H9 (cell line): ENCODE measurements at regions not wholly inside any gene's neighbourhood (a gene's known extent, or its start where the extent isn't known, plus 50 kb on each side); places are given as distances from the start of the nearest gene placed in this dataset.

ENCODE experiments used
- DNase-seq: peaks from one replicate; pipeline ENCODE4 v3.0.0-alpha.2; 2017
- H2AFZ ChIP-seq: one replicate; pipeline ENCODE4 v1.6.1; 2013; ENCODE audit warnings: mild to moderate bottlenecking, low read length, control low read depth, moderate library complexity
- H2AK5ac ChIP-seq: 2 replicates; pipeline ENCODE4 v1.6.1; 2013; ENCODE audit warnings: low read length, control low read depth, mixed read lengths; ENCODE audit not compliant: insufficient read length
- H2BK120ac ChIP-seq: one replicate; pipeline ENCODE4 v1.6.1; 2013; ENCODE audit warnings: low read depth, mild to moderate bottlenecking, low read length, control low read depth, inconsistent platforms; ENCODE audit not compliant: poor library complexity, severe bottlenecking
- H2BK12ac ChIP-seq: 2 replicates; pipeline ENCODE4 v1.6.1; 2013; ENCODE audit warnings: low read length, control low read depth, mixed read lengths, low read depth; ENCODE audit not compliant: insufficient read length
- H2BK15ac ChIP-seq: 2 replicates; pipeline ENCODE4 v1.6.1; 2013; ENCODE audit warnings: low read depth, low read length, control low read depth
- H2BK20ac ChIP-seq: one replicate; pipeline ENCODE4 v1.6.1; 2013; ENCODE audit warnings: low read depth, mild to moderate bottlenecking, low read length, control low read depth, inconsistent platforms; ENCODE audit not compliant: poor library complexity, severe bottlenecking
- H2BK5ac ChIP-seq: 2 replicates; pipeline ENCODE4 v1.6.1; 2013; ENCODE audit warnings: low read length, control low read depth, mixed read lengths; ENCODE audit not compliant: insufficient read length
- H3K14ac ChIP-seq: 2 replicates; pipeline ENCODE4 v1.6.1; 2013; ENCODE audit warnings: low read length, control low read depth; ENCODE audit not compliant: insufficient read depth
- H3K18ac ChIP-seq: 2 replicates; pipeline ENCODE4 v1.6.1; 2013; ENCODE audit warnings: low read depth, mild to moderate bottlenecking, mixed read lengths, low read length, control low read depth; ENCODE audit not compliant: insufficient read length
- H3K23ac ChIP-seq: 2 replicates; pipeline ENCODE4 v1.6.1; 2013; ENCODE audit warnings: low read length, control low read depth, mixed read lengths, low read depth; ENCODE audit not compliant: insufficient read length
- H3K23me2 ChIP-seq: 2 replicates; pipeline ENCODE4 v1.6.1; 2013; ENCODE audit warnings: low read depth, mild to moderate bottlenecking, mixed read lengths, low read length, control low read depth; ENCODE audit not compliant: insufficient read length, poor library complexity, severe bottlenecking
- H3K27ac ChIP-seq: 2 replicates; pipeline ENCODE4 v1.5.1; 2013; ENCODE audit warnings: low read length, control low read depth, mixed read lengths, low read depth; ENCODE audit not compliant: insufficient read length
- H3K27me3 ChIP-seq: 2 replicates; pipeline ENCODE4 v1.6.1; 2013; ENCODE audit warnings: low read length, control low read depth, inconsistent platforms; ENCODE audit not compliant: insufficient read depth
- H3K4ac ChIP-seq: 2 replicates; pipeline ENCODE4 v1.6.1; 2013; ENCODE audit warnings: low read depth, mild to moderate bottlenecking, control low read depth, inconsistent platforms, low read length, moderate library complexity
- H3K4me1 ChIP-seq: 2 replicates; pipeline ENCODE4 v1.6.1; 2013; ENCODE audit warnings: low read length, control low read depth, inconsistent platforms; ENCODE audit not compliant: insufficient read depth
- H3K4me2 ChIP-seq: 2 replicates; pipeline ENCODE4 v1.6.1; 2013; ENCODE audit warnings: low read length, control low read depth, mixed read lengths; ENCODE audit not compliant: insufficient read length, insufficient read depth
- H3K56ac ChIP-seq: 2 replicates; pipeline ENCODE4 v1.6.1; 2013; ENCODE audit warnings: low read depth, mild to moderate bottlenecking, mixed read lengths, low read length, control low read depth; ENCODE audit not compliant: insufficient read length
- H3K79me1 ChIP-seq: 2 replicates; pipeline ENCODE4 v1.6.1; 2013; ENCODE audit warnings: low read depth, mild to moderate bottlenecking, moderate library complexity, low read length, control low read depth, inconsistent platforms; ENCODE audit not compliant: insufficient read depth, poor library complexity, severe bottlenecking
- H3K79me2 ChIP-seq: 2 replicates; pipeline ENCODE4 v1.6.1; 2013; ENCODE audit warnings: low read length, control low read depth, inconsistent platforms; ENCODE audit not compliant: insufficient read depth
- H3K9ac ChIP-seq: 2 replicates; pipeline ENCODE4 v1.6.1; 2013; ENCODE audit warnings: low read length, control low read depth, mixed read lengths; ENCODE audit not compliant: insufficient read length; ENCODE audit errors: extremely low read depth
- H3K9me3 ChIP-seq: one replicate; pipeline ENCODE4 v1.6.1; 2013; ENCODE audit warnings: low read depth, low read length, inconsistent platforms; ENCODE audit not compliant: control insufficient read depth
- H3T11ph ChIP-seq: one replicate; pipeline ENCODE4 v1.6.1; 2013; ENCODE audit warnings: mild to moderate bottlenecking, low read length, control low read depth, inconsistent platforms
- H4K20me1 ChIP-seq: one replicate; pipeline ENCODE4 v1.6.1; 2013; ENCODE audit not compliant: control insufficient read depth, insufficient read length, insufficient read depth
- H4K5ac ChIP-seq: 2 replicates; pipeline ENCODE4 v1.6.1; 2013; ENCODE audit warnings: low read depth, mild to moderate bottlenecking, mixed read lengths, low read length, control low read depth; ENCODE audit not compliant: insufficient read length
- H4K8ac ChIP-seq: replicated peaks from 2 replicates; pipeline ENCODE4 v1.6.1; 2013; ENCODE audit warnings: low read length, control low read depth, mixed read lengths, low read depth; ENCODE audit not compliant: insufficient read length
- H4K91ac ChIP-seq: 2 replicates; pipeline ENCODE4 v1.6.1; 2013; ENCODE audit warnings: low read depth, mild to moderate bottlenecking, moderate library complexity, mixed read lengths, low read length, control low read depth; ENCODE audit not compliant: insufficient read length
- H3K27ac Mint-ChIP-seq, 3 experiments: 2 replicates in 2 of 3; 3 replicates in 1 of 3; pipeline ENCODE4 v1.8.0; 2020 to 2021; ENCODE audit warnings: mixed read lengths in 3 of 3, mild to moderate bottlenecking in 1 of 3, moderate library complexity in 1 of 3
- H3K27me3 Mint-ChIP-seq: 2 replicates; pipeline ENCODE4 v1.8.0; 2021; ENCODE audit warnings: low read depth, mild to moderate bottlenecking, moderate library complexity, mixed read lengths
- H3K36me3 Mint-ChIP-seq, 3 experiments: 2 replicates in 2 of 3; 3 replicates in 1 of 3; pipeline ENCODE4 v1.8.0; 2020 to 2021; ENCODE audit warnings: low read depth in 3 of 3, mixed read lengths in 3 of 3; ENCODE audit not compliant: insufficient read depth in 1 of 3
- H3K4me1 Mint-ChIP-seq, 2 experiments: 2 replicates each; pipeline ENCODE4 v1.8.0; 2020; ENCODE audit warnings: mixed read lengths in 2 of 2
- H3K4me3 Mint-ChIP-seq, 2 experiments: 2 replicates in 1 of 2; 3 replicates in 1 of 2; pipeline ENCODE4 v1.8.0; 2020 to 2021; ENCODE audit warnings: mild to moderate bottlenecking in 2 of 2, mixed read lengths in 2 of 2, moderate library complexity in 1 of 2
- H3K9me3 Mint-ChIP-seq, 2 experiments: 2 replicates in 1 of 2; 3 replicates in 1 of 2; pipeline ENCODE4 v1.8.0; 2020; ENCODE audit warnings: mild to moderate bottlenecking in 2 of 2, mixed read lengths in 2 of 2, moderate library complexity in 1 of 2
- CTCF ChIP-seq: fragments of 200-600 bp; sonication (generic); conservative IDR thresholded peaks from 3 replicates; pipeline ENCODE4 v1.8.0; 2021; ENCODE audit warnings: antibody characterized with exemption, mild to moderate bottlenecking

GRCh38 chr10:20698837-20699236, 198.3 kb downstream of the NEBL start:
- Histone ChIP-seq H3K56ac (no peak overlapping the region), H3K14ac (no peak overlapping the region), H3K27me3 (no peaks in the 10 kb centered on the region), H3K4me1 (no peaks in the 10 kb centered on the region; the same call in 1 of the 2 replicates), H3K9ac (no peak overlapping the region), H2BK120ac (no peak overlapping the region), H3K9me3 (no peaks in the 10 kb centered on the region), H2BK5ac (no peak overlapping the region), H3K27ac (no peak overlapping the region), H3K4me2 (no peak overlapping the region), H4K20me1 (no peaks in the 10 kb centered on the region), H3T11ph (no peak overlapping the region), H2AFZ (no peak overlapping the region), H4K8ac (no peak overlapping the region), H4K91ac (no peak overlapping the region), H3K23ac (no peak overlapping the region), H2BK20ac (no peak overlapping the region), H2AK5ac (no peak overlapping the region), H3K79me1 (no peaks in the 10 kb centered on the region), H2BK12ac (no peak overlapping the region), H3K18ac (no peak overlapping the region), H3K23me2 (no peaks in the 10 kb centered on the region), H2BK15ac (no peak overlapping the region), H3K4ac (no peak overlapping the region), H3K79me2 (no peaks in the 10 kb centered on the region), H4K5ac (no peak overlapping the region)
- Mint-ChIP-seq H3K36me3 (peaks cover 0 to 19% (median 5%) of the 10 kb centered on the region in 3 experiments; a peak in 4 of 7 replicates), H3K9me3 (peaks cover 5 to 11% of the 10 kb centered on the region in 2 experiments), H3K27ac (peak overlapping the region; percentile 59 to 89 (median 76); a peak in 3 of 7 replicates), H3K4me1 (peaks cover 24 to 30% of the 10 kb centered on the region in 2 experiments), H3K27me3 (no peaks in the 10 kb centered on the region), H3K4me3 (no peak overlapping the region)
- DNase-seq, result no peak
- TF ChIP-seq CTCF, result no peak
